ENCODE measurements at regions not wholly inside any gene's neighbourhood (a gene's known extent, or its start where the extent isn't known, plus 50 kb on each side); places are given as distances from the start of the nearest gene placed in this dataset.

GRCh38 chr3:103127737-103128136 is 692.9 kb downstream of the ZPLD1 start:
- Mint-ChIP-seq H3K9me3 (no peaks in the 10 kb centered on the region), H3K27ac (no peak overlapping the region), H3K27me3 (peaks cover 0 to 6% of the 10 kb centered on the region in 2 donors), H3K4me3 (no peak overlapping the region), H3K4me1 (ENCODE audit: low read depth in 2 of 2) (peaks cover 0 to 3% of the 10 kb centered on the region in 2 donors), H3K36me3 (no peaks in the 10 kb centered on the region)
- DNase-seq (ENCODE audit: low spot score) (no peak), ATAC-seq (peak in 1 of 2 donors; percentile 53)

GRCh38 chr3:103134023-103134724 is 699.4 kb downstream of the ZPLD1 start:
- Mint-ChIP-seq H3K27ac (no peak overlapping the region), H3K27me3 (peaks cover 0 to 3% of the 10 kb centered on the region in 2 donors), H3K4me1 (ENCODE audit: low read depth in 2 of 2) (no peaks in the 10 kb centered on the region), H3K9me3 (no peaks in the 10 kb centered on the region), H3K36me3 (no peaks in the 10 kb centered on the region), H3K4me3 (no peak overlapping the region)
- DNase-seq (ENCODE audit: low spot score) (no peak), ATAC-seq (no peak)

GRCh38 chr3:103136621-103137020 is 701.8 kb downstream of the ZPLD1 start:
- ATAC-seq, result no peak
- no peak overlapping the region for H3K4me3 Mint-ChIP-seq

GRCh38 chr3:103137830-103138229 is 703.0 kb downstream of the ZPLD1 start:
- H3K4me3 Mint-ChIP-seq, result no peak overlapping the region

More at GRCh38 chr3:103136621-103137020, 701.8 kb downstream of the ZPLD1 start:
- no peak for DNase-seq (ENCODE audit: low spot score)
- Mint-ChIP-seq H3K9me3 (no peaks in the 10 kb centered on the region), H3K36me3 (no peaks in the 10 kb centered on the region), H3K27ac (no peak overlapping the region), H3K4me1 (ENCODE audit: low read depth in 2 of 2) (no peaks in the 10 kb centered on the region), H3K27me3 (no peaks in the 10 kb centered on the region)

GRCh38 chr3:103158183-103158582 is 723.4 kb downstream of the ZPLD1 start:
- no peaks in the 10 kb centered on the region for H3K27me3 Mint-ChIP-seq
- no peak overlapping the region for H3K27ac Mint-ChIP-seq
- DNase-seq (ENCODE audit: low spot score), result no peak
- no peaks in the 10 kb centered on the region for H3K9me3 Mint-ChIP-seq
- no peaks in the 10 kb centered on the region for H3K4me1 Mint-ChIP-seq (ENCODE audit: low read depth in 2 of 2)
- no peak for ATAC-seq
- H3K36me3 Mint-ChIP-seq, result no peaks in the 10 kb centered on the region
- no peak overlapping the region for H3K4me3 Mint-ChIP-seq

More at GRCh38 chr3:103137830-103138229, 703.0 kb downstream of the ZPLD1 start:
- Mint-ChIP-seq H3K36me3 (no peaks in the 10 kb centered on the region), H3K4me1 (ENCODE audit: low read depth in 2 of 2) (no peaks in the 10 kb centered on the region), H3K27me3 (no peaks in the 10 kb centered on the region), H3K9me3 (no peaks in the 10 kb centered on the region), H3K27ac (no peak overlapping the region)
- DNase-seq (ENCODE audit: low spot score), result no peak
- no peak for ATAC-seq

- H3K36me3 Mint-ChIP-seq, result no peaks in the 10 kb centered on the region
- no peak for DNase-seq (ENCODE audit: low spot score)
Measured at GRCh38 chr3:103166890-103167289, 732.1 kb downstream of the ZPLD1 start.

GRCh38 chr3:103167850-103168249 is 733.0 kb downstream of the ZPLD1 start:
- no peak for DNase-seq (ENCODE audit: low spot score)
- Mint-ChIP-seq H3K4me1 (ENCODE audit: low read depth in 2 of 2) (no peaks in the 10 kb centered on the region), H3K4me3 (no peak overlapping the region), H3K9me3 (peaks cover 2% of the 10 kb centered on the region), H3K27me3 (no peaks in the 10 kb centered on the region), H3K27ac (no peak overlapping the region), H3K36me3 (no peaks in the 10 kb centered on the region)
- no peak for ATAC-seq

More at GRCh38 chr3:103166890-103167289, 732.1 kb downstream of the ZPLD1 start:
- Mint-ChIP-seq H3K9me3 (peaks cover 2% of the 10 kb centered on the region), H3K4me3 (no peak overlapping the region), H3K27me3 (no peaks in the 10 kb centered on the region), H3K4me1 (ENCODE audit: low read depth in 2 of 2) (no peaks in the 10 kb centered on the region), H3K27ac (no peak overlapping the region)
- ATAC-seq, result no peak

- H3K9me3 Mint-ChIP-seq, result peaks cover 2% of the 10 kb centered on the region
- DNase-seq (ENCODE audit: low spot score) (no peak), ATAC-seq (no peak)
- H3K27me3 Mint-ChIP-seq, result no peaks in the 10 kb centered on the region
- H3K36me3 Mint-ChIP-seq, result no peaks in the 10 kb centered on the region
- H3K27ac Mint-ChIP-seq, result no peak overlapping the region
- no peaks in the 10 kb centered on the region for H3K4me1 Mint-ChIP-seq (ENCODE audit: low read depth in 2 of 2)
- no peak overlapping the region for H3K4me3 Mint-ChIP-seq
Measured at GRCh38 chr3:103169289-103169688, 734.5 kb downstream of the ZPLD1 start.

GRCh38 chr3:103170651-103171050 is 735.8 kb downstream of the ZPLD1 start:
- no peak for ATAC-seq
- Mint-ChIP-seq H3K9me3 (peaks cover 2% of the 10 kb centered on the region), H3K27ac (no peak overlapping the region), H3K4me3 (no peak overlapping the region), H3K4me1 (ENCODE audit: low read depth in 2 of 2) (no peaks in the 10 kb centered on the region), H3K36me3 (no peaks in the 10 kb centered on the region), H3K27me3 (no peaks in the 10 kb centered on the region)
- no peak for DNase-seq (ENCODE audit: low spot score)

- H3K4me1 Mint-ChIP-seq (ENCODE audit: low read depth in 2 of 2), result no peaks in the 10 kb centered on the region
- ATAC-seq (no peak), DNase-seq (ENCODE audit: low spot score) (no peak)
- H3K4me3 Mint-ChIP-seq, result no peak overlapping the region
- no peak overlapping the region for H3K27ac Mint-ChIP-seq
- H3K9me3 Mint-ChIP-seq, result no peaks in the 10 kb centered on the region
- H3K36me3 Mint-ChIP-seq, result no peaks in the 10 kb centered on the region
- no peaks in the 10 kb centered on the region for H3K27me3 Mint-ChIP-seq
Measured at GRCh38 chr3:103173940-103174339, 739.1 kb downstream of the ZPLD1 start.

GRCh38 chr3:103181160-103181559 is 746.3 kb downstream of the ZPLD1 start:
- no peak for ATAC-seq

GRCh38 chr3:103184772-103185171 is 750.0 kb downstream of the ZPLD1 start:
- Mint-ChIP-seq H3K9me3 (peaks cover 7% of the 10 kb centered on the region), H3K27me3 (no peaks in the 10 kb centered on the region), H3K27ac (no peak overlapping the region), H3K36me3 (peaks cover 6% of the 10 kb centered on the region), H3K4me3 (no peak overlapping the region), H3K4me1 (ENCODE audit: low read depth in 2 of 2) (no peaks in the 10 kb centered on the region)
- DNase-seq (ENCODE audit: low spot score) (no peak), ATAC-seq (no peak)

More at GRCh38 chr3:103181160-103181559, 746.3 kb downstream of the ZPLD1 start:
- H3K36me3 Mint-ChIP-seq, result peaks cover 6% of the 10 kb centered on the region
- H3K4me3 Mint-ChIP-seq, result no peak overlapping the region
- H3K9me3 Mint-ChIP-seq, result peaks cover 10% of the 10 kb centered on the region
- H3K4me1 Mint-ChIP-seq (ENCODE audit: low read depth in 2 of 2), result no peaks in the 10 kb centered on the region
- no peaks in the 10 kb centered on the region for H3K27me3 Mint-ChIP-seq
- no peak for DNase-seq (ENCODE audit: low spot score)
- no peak overlapping the region for H3K27ac Mint-ChIP-seq

- H3K27ac Mint-ChIP-seq, result no peak overlapping the region
- H3K9me3 Mint-ChIP-seq, result peaks cover 4% of the 10 kb centered on the region
- ATAC-seq (no peak), DNase-seq (ENCODE audit: low spot score) (no peak)
- H3K4me1 Mint-ChIP-seq (ENCODE audit: low read depth in 2 of 2), result no peaks in the 10 kb centered on the region
- H3K27me3 Mint-ChIP-seq, result no peaks in the 10 kb centered on the region
- H3K36me3 Mint-ChIP-seq, result no peaks in the 10 kb centered on the region
- no peak overlapping the region for H3K4me3 Mint-ChIP-seq
Measured at GRCh38 chr3:103189941-103190340, 755.1 kb downstream of the ZPLD1 start.

- no peak overlapping the region for H3K4me3 Mint-ChIP-seq
- H3K36me3 Mint-ChIP-seq, result no peaks in the 10 kb centered on the region
- peaks cover 4% of the 10 kb centered on the region for H3K9me3 Mint-ChIP-seq
- no peak for ATAC-seq
- DNase-seq (ENCODE audit: low spot score), result no peak
- no peak overlapping the region for H3K27ac Mint-ChIP-seq
- H3K27me3 Mint-ChIP-seq, result no peaks in the 10 kb centered on the region
- H3K4me1 Mint-ChIP-seq (ENCODE audit: low read depth in 2 of 2), result no peaks in the 10 kb centered on the region
Measured at GRCh38 chr3:103195216-103195615, 760.4 kb downstream of the ZPLD1 start.

- H3K9me3 Mint-ChIP-seq, result peaks cover 3% of the 10 kb centered on the region
- no peak overlapping the region for H3K27ac Mint-ChIP-seq
- no peaks in the 10 kb centered on the region for H3K4me1 Mint-ChIP-seq (ENCODE audit: low read depth in 2 of 2)
- H3K4me3 Mint-ChIP-seq, result no peak overlapping the region
- DNase-seq (ENCODE audit: low spot score) (no peak), ATAC-seq (no peak)
- H3K36me3 Mint-ChIP-seq, result no peaks in the 10 kb centered on the region
- H3K27me3 Mint-ChIP-seq, result no peaks in the 10 kb centered on the region
Measured at GRCh38 chr3:103203441-103203840, 768.6 kb downstream of the ZPLD1 start.
